AG10803 (cell line): ENCODE measurements at regions not wholly inside any gene's neighbourhood (a gene's known extent, or its start where the extent isn't known, plus 50 kb on each side); places are given as distances from the start of the nearest gene placed in this dataset.

Experiments
- DNase-seq: peaks from one replicate; pipeline ENCODE4 v3.0.0; 2010; ENCODE audit warnings: low read depth
- H3K4me3 ChIP-seq: 2 replicates; pipeline ENCODE4 v1.5.1; 2011; ENCODE audit warnings: mild to moderate bottlenecking, low read length, control low read depth
- CTCF ChIP-seq: conservative IDR thresholded peaks from 2 replicates; pipeline ENCODE4 v1.5.1; 2011; ENCODE audit warnings: mild to moderate bottlenecking, low read length, control low read depth, inconsistent platforms

- TF ChIP-seq CTCF: no peak
- H3K4me3 ChIP-seq: no peak overlapping the region
- DNase-seq: no peak
Measured at GRCh38 chr14:97350894-97351731, 553.9 kb downstream of the VRK1 start.

- no peak for TF ChIP-seq CTCF
- no peak for DNase-seq
- no peak overlapping the region for H3K4me3 ChIP-seq
Measured at GRCh38 chr14:97353102-97353501, 555.9 kb downstream of the VRK1 start.

- no peak for DNase-seq
- no peak overlapping the region for H3K4me3 ChIP-seq
- TF ChIP-seq CTCF: no peak
Measured at GRCh38 chr14:97354119-97354722, 557.0 kb downstream of the VRK1 start.

- no peak overlapping the region for H3K4me3 ChIP-seq
- no peak for DNase-seq
- no peak for TF ChIP-seq CTCF
Measured at GRCh38 chr14:97359341-97359740, 562.2 kb downstream of the VRK1 start.

GRCh38 chr14:97361181-97361580 lies 564.0 kb downstream of the VRK1 start:
- no peak for DNase-seq
- no peak for TF ChIP-seq CTCF
- H3K4me3 ChIP-seq: no peak overlapping the region

- DNase-seq: no peak
- H3K4me3 ChIP-seq: no peak overlapping the region
- no peak for TF ChIP-seq CTCF
Measured at GRCh38 chr14:97361958-97362357, 564.8 kb downstream of the VRK1 start.

- DNase-seq: no peak
- no peak for TF ChIP-seq CTCF
- no peak overlapping the region for H3K4me3 ChIP-seq
Measured at GRCh38 chr14:97366400-97366799, 569.2 kb downstream of the VRK1 start.
